NCI-H524 (cell line): ENCODE measurements at regions not wholly inside any gene's neighbourhood (a gene's known extent, or its start where the extent isn't known, plus 50 kb on each side); places are given as distances from the start of the nearest gene placed in this dataset.

ENCODE experiments used
- DNase-seq, 2 experiments: peaks; one replicate each; lab custom pipeline; 2025; lab: John Stamatoyannopoulos, UW

GRCh38 chr15:37576952-37577351 lies 357.5 kb upstream of the TMCO5A start:
- no peak for DNase-seq

GRCh38 chr15:37581866-37582532 lies 352.4 kb upstream of the TMCO5A start:
- no peak for DNase-seq

DNA sequence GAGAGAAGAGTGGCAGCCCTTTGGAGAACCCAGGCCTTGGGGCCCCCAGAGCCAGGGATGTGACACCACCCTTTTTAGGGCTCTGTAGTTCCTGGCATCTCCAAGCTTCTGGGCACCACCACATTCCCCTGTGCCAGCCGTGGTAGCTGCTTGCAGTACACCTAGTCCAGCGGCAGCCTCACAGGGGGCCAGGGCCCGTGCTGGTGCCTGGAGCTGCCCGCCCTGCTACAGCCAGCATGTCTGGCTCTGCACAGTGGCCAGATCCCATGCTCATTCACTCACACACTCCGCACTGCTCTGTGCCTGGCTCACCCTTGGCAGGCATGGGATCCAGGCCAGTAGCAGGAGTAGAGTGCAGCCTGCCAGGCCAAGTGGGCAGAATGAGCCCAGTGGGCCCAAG lies 351.6 kb upstream of the TMCO5A start:
- DNase-seq: no peak

GRCh38 chr15:37586011-37586583 lies 348.3 kb upstream of the TMCO5A start:
- DNase-seq: no peak

DNA sequence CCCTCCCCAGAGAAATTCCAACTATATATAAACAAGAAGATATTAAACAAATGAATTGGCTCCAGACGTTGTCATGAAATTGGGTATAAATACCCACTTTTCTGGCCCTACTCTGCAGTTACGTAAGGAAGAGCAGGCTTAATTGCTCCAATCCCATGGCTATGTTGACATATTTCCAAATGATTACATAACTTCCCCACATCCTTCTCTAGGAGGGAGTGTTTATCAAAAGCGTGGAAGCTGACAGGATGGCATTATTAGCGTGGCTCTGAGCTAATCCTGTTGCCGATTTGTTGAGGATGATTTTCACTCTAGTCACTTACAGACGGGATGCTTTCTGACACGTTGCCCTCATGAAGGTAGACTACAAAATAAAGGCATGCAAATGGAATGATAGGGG lies 347.5 kb upstream of the TMCO5A start:
- DNase-seq: no peak

DNA sequence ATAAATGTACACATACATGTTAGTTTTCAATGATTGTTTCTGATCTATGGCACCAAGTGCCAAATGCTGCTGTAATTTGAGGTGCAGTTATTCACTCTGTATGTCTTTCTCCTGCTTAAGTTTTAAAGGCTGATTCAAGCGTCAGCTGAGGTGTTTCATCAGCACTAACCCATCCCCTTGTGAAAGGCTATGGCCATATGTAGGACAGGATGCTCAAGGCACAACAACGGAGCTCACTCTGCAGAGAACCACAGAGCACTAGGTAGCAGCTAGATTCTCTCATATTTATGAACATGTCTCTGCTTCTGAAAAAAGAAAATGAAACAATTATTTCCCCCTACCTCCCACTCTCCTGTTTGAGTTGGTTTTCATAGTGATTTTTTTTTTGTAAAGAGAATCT lies 340.0 kb upstream of the TMCO5A start:
- no peak for DNase-seq

DNA sequence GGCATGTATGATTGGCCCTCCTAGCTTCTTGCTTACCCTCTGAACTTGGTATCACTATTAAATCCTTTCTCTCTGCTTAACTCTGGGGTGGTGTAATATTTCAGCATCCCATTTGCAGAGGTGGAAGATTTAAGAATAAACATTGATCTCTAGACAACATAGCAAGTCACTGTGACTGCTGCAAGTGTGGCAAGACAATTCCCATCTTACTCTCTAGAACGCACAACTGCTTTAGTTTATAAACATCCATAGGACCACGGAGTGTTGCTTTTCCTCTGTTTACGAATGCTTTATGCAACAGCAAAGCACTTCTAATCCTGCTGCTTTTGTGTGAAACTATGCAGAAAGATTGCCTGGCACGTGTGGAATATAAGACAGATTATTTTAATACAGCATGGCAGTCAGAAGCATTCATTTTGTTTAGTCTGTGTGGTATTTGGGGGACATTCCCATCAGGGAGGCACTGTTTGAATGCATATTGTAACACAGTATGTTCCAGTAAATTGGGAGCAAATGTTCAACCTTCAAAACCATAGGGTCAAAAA lies 338.9 kb upstream of the TMCO5A start:
- no peak for DNase-seq

DNA sequence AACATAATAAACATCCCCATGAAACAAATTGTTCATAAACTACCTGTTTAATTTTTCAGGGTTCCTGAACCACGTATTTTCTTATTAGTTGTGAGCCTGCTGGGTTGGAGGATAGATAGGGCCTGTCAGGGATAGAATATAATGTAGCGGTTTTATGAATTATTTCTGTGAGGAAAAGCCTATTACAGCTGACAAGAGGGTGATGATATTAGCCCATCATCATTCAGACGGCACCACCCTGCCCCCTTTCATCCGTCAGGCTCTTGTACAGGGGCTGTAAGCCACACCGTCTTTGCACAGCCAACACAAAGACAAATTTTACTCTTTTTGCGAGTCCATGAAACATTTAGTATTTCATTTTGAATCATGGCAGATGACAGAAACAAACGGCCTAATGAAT lies 335.3 kb upstream of the TMCO5A start:
- DNase-seq: no peak

- DNase-seq: no peak
These were observed 318.2 kb upstream of the TMCO5A start for GRCh38 chr15:37616215-37616614.

DNA sequence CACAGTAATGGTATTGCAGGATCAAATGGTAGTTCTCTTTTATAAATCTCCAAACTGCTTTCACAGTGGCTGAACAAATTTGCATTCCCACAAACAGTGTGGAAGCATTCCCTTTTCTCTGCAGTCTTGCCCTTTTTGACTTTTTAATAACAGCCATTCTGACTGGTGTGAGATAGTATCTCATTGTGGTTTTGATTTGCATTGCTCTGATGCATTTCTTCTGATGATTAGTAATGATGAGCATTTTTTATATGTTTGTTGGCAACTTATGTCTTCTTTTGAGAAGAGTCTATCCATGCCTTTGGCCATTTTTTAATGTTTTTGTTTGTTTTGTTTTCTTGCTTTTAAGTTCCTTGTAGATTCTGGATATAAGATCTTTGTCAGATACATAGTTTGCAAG lies 316.1 kb upstream of the TMCO5A start:
- no peak for DNase-seq

- no peak for DNase-seq
These were observed 314.9 kb upstream of the TMCO5A start for GRCh38 chr15:37619358-37620042.

- DNase-seq: no peak
These were observed 308.9 kb upstream of the TMCO5A start for GRCh38 chr15:37625576-37625975.

DNA sequence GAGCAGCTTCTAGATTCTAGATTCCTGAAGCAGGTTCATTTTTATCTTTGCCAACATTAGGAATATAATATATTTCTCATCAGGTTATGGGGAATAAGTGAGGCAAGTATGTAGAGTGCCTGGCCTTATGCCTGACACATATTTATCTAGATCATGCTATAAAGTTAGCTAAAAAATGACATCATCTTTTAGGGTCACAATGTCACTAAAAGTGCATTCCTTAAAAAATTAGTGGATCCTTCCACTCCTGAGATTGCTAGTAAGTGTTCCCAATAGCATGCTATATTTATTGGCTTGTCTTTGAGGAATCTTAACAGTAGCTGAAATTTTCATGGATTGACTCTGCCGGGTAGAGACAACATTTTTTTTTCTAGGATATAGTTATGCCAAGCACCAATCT lies 305.9 kb upstream of the TMCO5A start:
- no peak for DNase-seq

DNA sequence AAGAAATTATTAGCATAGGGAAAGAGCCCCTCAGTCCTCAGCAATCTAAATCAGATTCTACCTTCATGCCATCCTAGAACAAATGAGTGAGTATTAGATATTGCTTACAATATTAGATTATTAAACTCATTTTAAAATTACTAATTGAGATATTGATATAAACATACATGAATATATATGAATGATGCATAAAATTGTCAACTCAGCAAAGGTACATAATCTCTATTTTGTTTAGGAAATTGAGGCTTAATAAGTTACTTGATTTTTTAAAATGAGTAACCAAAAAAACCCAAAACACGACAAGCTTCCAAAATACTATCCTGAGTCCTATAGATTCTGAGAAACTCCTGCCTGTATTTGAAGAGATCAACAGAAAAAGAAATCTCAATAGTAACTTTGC lies 297.7 kb upstream of the TMCO5A start:
- DNase-seq: no peak

GRCh38 chr15:37638116-37638515 lies 296.3 kb upstream of the TMCO5A start:
- no peak for DNase-seq

- DNase-seq: no peak
These were observed 295.7 kb upstream of the TMCO5A start for GRCh38 chr15:37638691-37639090.

DNA sequence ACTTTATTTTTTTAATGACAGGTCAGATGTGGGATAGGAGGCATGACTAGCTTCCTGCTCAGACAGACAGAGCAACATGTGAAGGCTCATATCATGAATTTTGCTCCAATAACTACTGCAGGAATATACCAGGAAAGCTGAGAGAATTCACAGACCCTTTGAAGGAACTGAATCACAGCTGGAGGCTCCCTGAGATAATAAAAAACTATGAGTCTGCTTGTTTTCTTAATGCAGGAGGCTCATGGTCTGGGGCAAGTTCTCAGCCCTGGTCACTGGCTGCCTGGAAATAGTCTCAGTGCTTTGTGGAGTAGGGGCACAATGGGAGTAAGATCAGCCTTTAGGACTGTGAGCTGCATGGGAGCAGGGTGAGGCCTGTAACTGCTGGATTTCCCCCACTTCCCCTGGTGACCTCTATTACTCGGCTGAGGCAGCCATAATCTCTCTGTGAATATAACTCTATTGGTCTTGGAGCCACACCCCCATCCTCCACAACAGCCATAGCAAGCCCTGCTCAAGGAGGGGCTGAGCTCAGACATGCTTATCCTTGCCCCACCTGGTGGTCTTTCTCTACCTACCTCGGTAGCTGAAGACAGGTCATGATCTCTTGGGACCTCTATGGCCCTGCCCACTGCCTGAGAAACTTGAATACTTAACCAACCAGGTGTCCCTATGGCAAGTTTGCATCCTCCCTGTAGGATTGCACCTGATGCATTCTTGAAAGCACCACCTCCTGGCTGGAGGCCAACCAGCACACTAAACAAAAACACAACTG lies 281.6 kb upstream of the TMCO5A start:
- no peak for DNase-seq

GRCh38 chr15:37678124-37678523 lies 256.3 kb upstream of the TMCO5A start:
- DNase-seq: peak in 1 of 2 experiments; percentile 10

- DNase-seq: no peak
These were observed 254.8 kb upstream of the TMCO5A start for GRCh38 chr15:37679627-37680026.

DNA sequence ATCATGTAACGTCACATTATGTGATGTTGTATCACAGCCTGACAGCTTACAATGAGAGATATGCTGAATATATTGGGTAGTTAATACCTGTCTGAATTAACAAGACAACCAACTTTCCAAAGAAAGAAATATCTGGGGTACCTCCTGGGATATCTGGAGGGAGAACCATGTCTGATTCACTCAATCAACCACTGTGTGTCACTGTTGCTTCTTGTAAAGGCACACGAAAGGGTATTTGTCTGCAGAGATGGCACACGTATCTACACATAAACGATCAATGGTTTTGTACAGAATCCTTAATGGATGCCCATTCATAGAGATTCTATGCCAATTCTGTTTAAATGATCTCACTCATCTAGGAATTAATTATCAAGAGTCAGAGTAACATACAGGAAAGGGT lies 252.1 kb upstream of the TMCO5A start:
- no peak for DNase-seq

GRCh38 chr15:37691911-37692310 lies 242.5 kb upstream of the TMCO5A start:
- no peak for DNase-seq

GRCh38 chr15:37693926-37694325 lies 240.5 kb upstream of the TMCO5A start:
- no peak for DNase-seq

DNA sequence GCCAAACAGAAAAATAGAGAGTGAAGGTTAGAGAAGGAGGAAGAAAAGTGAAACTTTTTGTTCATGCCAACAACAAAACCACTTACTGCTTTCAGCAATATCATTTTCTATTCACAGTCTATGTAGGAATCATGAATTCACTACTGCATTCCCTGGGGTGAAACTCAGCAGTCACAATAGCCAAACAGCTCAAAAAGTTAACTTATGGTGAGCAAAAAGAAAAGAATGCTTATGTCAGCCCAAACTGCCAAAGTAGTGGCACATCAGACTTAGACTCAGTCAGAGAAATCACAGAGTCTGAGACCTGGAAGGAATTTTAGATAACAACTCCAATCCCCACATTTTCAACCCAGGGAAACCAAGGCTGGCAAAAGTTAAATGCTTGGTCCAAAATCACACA lies 238.7 kb upstream of the TMCO5A start:
- DNase-seq: no peak
